SK-N-SH treated with all-trans-retinoic acid at 6 μM for 48 hours (cell line): ENCODE measurements at regions not wholly inside any gene's neighbourhood (a gene's known extent, or its start where the extent isn't known, plus 50 kb on each side); places are given as distances from the start of the nearest gene placed in this dataset.
"Not testable (repeated sequence)": the region's sequence is repeated elsewhere in the genome, so short reads cannot be mapped to it uniquely, and the experiment has no call there.

Experiments used
- CSRNP3 ChIP-seq: fragments of 250-450 bp; sonication (Bioruptor Pico); IDR thresholded peaks from 2 replicates; pipeline ENCODE4 v1.5.1; 2021; ENCODE audit warnings: mild to moderate bottlenecking, moderate library complexity
- SNAI2 ChIP-seq: fragments of 250-450 bp; sonication (Bioruptor Pico); IDR thresholded peaks from 2 replicates; pipeline ENCODE4 v1.5.0; 2020; ENCODE audit warnings: mild to moderate bottlenecking, moderate library complexity
- TOX ChIP-seq: fragments of 250-450 bp; sonication (Bioruptor Pico); IDR thresholded peaks from 2 replicates; pipeline ENCODE4 v1.8.0; 2021; ENCODE audit warnings: mild to moderate bottlenecking, moderate library complexity, borderline replicate concordance
- TF ChIP-seq, protein P1 (sequence below): fragments of 250-450 bp; sonication (Bioruptor Pico); IDR thresholded peaks from 2 replicates; pipeline ENCODE4 v1.8.0; 2021; ENCODE audit warnings: low read depth, mild to moderate bottlenecking, moderate library complexity, borderline replicate concordance

- TF ChIP-seq TOX, CSRNP3, SNAI2 (CRISPR knock-in tag): not testable (repeated sequence)
- TF ChIP-seq, protein P1, sequence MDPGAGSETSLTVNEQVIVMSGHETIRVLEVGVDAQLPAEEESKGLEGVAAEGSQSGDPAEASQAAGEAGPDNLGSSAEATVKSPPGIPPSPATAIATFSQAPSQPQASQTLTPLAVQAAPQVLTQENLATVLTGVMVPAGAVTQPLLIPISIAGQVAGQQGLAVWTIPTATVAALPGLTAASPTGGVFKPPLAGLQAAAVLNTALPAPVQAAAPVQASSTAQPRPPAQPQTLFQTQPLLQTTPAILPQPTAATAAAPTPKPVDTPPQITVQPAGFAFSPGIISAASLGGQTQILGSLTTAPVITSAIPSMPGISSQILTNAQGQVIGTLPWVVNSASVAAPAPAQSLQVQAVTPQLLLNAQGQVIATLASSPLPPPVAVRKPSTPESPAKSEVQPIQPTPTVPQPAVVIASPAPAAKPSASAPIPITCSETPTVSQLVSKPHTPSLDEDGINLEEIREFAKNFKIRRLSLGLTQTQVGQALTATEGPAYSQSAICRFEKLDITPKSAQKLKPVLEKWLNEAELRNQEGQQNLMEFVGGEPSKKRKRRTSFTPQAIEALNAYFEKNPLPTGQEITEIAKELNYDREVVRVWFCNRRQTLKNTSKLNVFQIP (CRISPR knock-in tag) = not testable (repeated sequence)
These were observed 258.8 kb upstream of the C9orf72 start for GRCh38 chr9:27832108-27832507.
